ENCODE measurements at regions not wholly inside any gene's neighbourhood (a gene's known extent, or its start where the extent isn't known, plus 50 kb on each side); places are given as distances from the start of the nearest gene placed in this dataset.

DNA sequence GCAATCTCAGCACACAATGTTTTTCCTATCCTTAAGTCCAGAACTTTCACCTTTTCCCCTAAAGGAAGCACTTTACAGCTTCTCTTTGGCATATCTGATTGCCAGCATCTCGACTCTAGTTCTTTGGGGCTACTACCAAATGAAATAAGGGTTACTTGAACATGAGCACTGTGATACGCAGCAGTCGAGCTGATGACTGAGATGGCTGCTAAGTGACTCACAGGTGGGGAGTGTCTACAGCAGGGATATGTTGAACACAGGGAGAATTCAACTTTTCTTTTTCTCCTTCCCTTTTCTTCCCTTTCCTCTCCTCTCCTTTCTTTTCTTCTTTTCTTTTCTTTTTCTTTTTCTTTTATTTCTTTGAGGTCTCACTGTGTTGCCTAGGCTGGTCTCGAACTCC lies 334.8 kb downstream of the MAF start:
- TF ChIP-seq EZH2 (IDR thresholded peaks at IDR 0.05; ENCODE audit: borderline replicate concordance, low read length): no peak
- TF ChIP-seq, protein P1, sequence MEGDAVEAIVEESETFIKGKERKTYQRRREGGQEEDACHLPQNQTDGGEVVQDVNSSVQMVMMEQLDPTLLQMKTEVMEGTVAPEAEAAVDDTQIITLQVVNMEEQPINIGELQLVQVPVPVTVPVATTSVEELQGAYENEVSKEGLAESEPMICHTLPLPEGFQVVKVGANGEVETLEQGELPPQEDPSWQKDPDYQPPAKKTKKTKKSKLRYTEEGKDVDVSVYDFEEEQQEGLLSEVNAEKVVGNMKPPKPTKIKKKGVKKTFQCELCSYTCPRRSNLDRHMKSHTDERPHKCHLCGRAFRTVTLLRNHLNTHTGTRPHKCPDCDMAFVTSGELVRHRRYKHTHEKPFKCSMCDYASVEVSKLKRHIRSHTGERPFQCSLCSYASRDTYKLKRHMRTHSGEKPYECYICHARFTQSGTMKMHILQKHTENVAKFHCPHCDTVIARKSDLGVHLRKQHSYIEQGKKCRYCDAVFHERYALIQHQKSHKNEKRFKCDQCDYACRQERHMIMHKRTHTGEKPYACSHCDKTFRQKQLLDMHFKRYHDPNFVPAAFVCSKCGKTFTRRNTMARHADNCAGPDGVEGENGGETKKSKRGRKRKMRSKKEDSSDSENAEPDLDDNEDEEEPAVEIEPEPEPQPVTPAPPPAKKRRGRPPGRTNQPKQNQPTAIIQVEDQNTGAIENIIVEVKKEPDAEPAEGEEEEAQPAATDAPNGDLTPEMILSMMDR (IDR thresholded peaks at IDR 0.05; ENCODE audit: low read length): no peak
